AG20443 (cell line): ENCODE measurements at regions not wholly inside any gene's neighbourhood (a gene's known extent, or its start where the extent isn't known, plus 50 kb on each side); places are given as distances from the start of the nearest gene placed in this dataset.

Experiments used
- DNase-seq: peaks from one replicate; pipeline ENCODE4 v3.0.0; 2012; ENCODE audit warnings: low spot score, mixed read lengths

DNA sequence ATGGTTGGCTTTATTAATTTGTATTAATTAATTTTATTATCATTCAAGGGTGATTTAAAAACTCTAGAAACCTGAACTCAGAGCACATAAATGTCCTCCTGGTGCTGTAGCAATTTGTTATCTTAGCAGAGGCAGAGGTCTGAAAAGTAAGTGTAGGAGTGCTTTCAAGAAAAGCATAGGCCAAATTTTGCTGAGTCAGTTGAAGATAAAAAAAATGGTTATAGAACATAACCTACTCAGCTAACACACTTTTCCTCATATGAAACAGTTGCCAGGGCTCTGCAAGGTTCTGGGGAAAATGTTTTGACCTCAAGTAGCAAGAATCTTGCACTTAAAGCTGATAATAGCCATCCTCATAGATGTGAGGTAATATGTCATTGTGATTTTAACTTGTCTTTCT lies 53.5 kb upstream of the CHODL start:
- DNase-seq = no peak

GRCh38 chr21:18178509-18178908 lies 66.1 kb upstream of the CHODL start:
- DNase-seq = no peak

GRCh38 chr21:18174370-18174769 lies 70.3 kb upstream of the CHODL start:
- DNase-seq = no peak

DNA sequence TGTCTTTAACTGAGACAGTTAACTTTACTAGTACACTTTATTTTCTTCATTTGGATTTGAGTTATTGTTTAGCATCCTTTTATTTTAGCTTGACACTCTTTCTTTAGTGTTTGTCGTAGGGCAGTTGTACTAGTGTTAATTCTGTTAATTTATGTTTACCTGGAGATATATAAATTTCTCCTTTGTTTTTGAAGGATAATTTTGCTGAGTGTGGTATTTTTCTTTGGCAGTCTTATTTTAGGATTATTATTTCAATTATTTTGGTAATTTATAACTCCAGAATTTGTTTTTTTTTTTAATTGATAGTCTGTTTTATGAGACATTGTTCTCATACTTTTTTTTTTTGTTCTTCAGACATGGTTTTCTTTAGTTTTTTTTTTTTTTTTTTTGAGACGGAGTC lies 73.8 kb upstream of the CHODL start:
- no peak for DNase-seq

DNA sequence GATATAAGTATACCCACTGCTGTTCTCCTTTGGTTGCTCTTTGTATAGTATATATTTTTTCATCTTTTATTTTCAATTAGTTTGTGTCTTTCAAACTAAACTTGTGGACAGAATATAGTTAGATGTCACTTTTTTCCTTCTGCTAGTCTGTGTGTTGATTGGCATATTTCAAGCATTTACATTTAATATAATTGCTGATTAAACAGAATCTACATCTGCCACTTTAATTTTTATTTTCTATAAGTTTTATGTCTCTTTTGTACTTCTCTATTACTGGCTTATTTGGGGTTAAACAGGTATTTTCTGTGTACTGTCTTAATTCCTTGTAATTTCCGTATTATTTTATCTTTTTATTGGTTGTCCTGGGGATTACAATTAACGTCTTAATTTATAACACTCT lies 74.4 kb upstream of the CHODL start:
- no peak for DNase-seq

DNA sequence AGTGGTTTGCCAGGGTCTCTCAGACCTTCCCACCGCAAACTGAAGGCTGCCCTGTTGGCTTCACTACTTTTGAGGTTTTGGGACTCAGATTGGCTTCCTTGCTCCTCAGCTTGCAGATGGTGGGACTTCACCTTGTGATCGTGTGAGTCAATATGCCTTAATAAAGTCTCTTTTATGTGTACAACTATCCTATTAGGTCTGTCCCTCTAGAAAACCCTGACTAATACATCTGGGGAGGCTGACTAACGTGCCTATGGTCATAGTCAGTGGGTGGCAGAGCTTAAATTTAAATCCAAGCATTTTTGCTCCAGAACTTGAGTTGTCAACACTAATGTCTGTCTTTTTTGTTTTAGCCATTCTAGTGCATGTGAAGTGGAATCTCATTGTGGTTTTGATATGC lies 76.5 kb upstream of the CHODL start:
- no peak for DNase-seq

GRCh38 chr21:18164933-18165332 lies 79.7 kb upstream of the CHODL start:
- no peak for DNase-seq

DNA sequence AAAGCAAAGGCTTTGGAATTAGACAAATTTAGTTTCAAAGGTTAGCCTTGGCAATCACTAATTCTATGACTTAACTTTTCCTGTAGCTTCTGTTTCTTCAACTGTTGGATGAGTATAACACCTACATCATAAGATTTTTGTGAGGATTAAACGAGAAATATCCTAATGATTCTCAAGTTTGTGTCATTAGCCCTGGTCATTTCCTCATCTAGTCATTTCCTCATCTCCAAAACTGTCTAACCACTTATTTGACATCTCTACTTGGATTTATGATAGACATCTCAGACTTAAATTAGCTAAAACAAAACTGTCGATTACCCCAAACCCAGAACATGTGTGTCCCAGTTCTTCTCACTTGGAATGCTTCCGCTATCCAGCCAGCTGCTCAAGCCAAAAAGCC lies 80.2 kb upstream of the CHODL start:
- DNase-seq = no peak

GRCh38 chr21:18163956-18164355 lies 80.7 kb upstream of the CHODL start:
- no peak for DNase-seq

DNA sequence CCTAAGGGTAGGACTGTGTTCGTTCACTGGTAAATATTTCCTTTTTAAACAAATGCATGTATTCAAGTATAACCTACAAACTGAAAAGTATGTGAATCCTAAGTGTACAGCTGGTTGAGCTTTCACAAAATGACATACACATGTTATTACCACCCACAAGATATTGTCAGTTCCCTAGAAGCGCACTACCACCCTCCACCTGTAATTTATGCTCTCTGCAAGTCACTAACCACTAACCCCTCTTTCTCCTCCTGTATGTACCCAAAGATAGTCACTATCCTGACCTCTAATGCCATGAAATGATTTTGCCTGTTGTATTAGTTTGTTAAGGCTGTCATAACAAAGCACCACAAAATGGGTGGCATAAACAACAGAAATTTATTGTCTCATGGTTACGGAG lies 82.8 kb upstream of the CHODL start:
- DNase-seq = no peak

GRCh38 chr21:18157406-18157805 lies 87.2 kb upstream of the CHODL start:
- DNase-seq = no peak

DNA sequence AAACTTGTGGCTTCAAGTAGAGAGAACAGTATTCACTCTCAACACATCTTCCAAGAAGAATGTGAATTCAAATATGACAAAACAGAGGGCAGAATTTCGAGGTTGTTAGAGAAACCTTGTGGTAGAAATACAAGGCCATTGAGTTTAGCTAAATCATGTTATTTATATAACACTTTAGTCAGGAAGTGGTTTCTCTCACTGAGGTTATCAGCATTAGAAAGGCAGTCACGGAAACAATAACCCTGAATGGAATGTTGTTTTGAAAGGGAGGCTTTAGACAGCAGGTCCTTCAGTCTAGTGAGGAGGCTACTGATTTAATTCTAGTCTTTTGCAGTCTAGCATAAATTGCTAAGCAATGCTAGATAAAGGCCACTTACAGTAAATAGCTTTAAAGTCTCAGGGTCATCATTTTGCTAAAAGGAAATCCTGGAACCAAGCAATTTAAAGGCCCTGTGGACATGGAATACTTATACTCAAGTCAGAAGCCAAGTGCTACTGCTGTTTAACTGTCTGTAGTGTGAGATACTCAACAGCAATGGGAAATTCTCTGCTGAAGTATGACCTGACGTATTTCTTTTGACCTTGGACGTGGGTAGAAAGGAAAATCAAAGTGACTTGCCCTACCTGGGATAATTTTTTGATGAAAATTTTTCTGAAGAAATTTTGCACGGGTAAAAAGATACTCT lies 89.0 kb upstream of the CHODL start:
- DNase-seq = no peak

DNA sequence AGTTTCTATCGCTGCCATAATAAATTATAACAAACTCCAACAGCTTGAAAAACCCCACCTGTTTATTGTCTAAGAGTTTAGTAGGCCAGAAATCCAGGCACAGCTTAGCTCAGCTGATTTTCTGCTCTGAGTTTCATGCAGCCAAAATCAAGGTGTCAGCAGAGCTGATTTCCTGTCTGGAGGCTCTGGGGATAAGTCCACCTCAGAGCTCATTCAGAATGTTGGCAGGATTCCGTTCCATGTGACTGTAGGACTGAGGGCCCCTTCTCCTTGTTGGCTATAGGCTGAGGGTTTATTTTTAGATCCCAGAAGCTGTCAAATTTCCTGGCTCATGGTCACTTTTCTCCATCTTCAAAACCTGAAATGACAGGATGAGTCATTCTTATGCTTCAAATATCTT lies 91.6 kb upstream of the CHODL start:
- DNase-seq = no peak

GRCh38 chr21:18152371-18152770 lies 92.3 kb upstream of the CHODL start:
- DNase-seq = no peak

DNA sequence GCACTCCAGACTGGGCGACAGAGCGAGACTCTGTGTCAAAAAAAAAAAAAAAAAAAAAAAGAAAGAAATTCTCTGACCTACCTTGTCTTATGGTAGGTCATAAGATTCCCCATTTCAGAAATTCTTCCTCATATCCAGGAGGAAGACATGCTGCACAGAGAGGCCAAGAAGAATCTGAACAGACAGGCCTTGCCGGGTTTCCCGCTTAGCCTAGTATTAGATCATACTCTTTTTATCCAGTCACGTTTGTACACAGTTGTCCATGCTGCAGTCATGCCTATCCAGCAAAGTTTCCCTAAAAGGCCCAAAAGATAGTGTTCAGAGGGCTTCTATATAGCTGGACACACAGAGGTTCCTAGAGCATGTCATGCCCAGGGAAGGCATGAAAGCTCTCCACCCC lies 93.6 kb upstream of the CHODL start:
- no peak for DNase-seq

- DNase-seq = no peak
Measured at GRCh38 chr21:18148401-18148800, 96.2 kb upstream of the CHODL start.

GRCh38 chr21:18147678-18148077 lies 97.0 kb upstream of the CHODL start:
- DNase-seq = no peak

DNA sequence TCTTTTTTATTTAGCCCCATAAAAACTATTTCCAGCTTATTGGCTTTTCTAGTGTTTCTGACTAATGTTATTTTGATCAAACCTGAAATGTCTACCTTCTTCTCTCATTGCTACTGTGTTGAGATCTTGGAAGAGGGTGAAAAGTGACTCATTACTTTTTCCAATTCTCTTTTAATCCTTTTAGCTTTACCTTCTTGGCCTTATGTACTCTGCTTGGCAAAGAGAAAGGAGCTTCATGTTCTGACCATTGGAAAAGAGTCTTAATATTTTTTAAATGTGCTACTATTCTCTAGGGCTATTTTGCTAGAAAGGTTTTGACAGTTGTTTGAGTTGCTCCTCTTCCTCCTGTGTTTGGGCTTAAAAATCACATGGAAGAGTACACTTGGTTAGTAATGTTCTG lies 97.8 kb upstream of the CHODL start:
- DNase-seq = no peak

DNA sequence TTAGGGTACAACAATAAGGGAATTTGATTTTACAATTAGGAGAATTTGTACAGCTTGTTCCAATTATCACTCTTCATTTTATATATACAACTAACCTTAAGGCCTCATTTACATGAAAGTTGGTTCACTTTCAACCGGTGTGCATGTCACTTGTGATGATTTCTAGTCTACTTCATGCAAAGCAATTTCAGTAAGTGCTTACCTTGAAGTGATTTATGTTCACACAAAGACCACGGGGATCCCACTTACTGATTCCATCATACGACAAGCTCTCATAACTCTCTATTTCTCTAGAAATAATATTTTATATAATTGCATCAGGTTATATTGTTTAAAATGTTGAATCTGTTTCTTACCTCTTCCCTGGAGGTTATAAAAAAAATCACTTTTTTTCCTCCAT lies 100.3 kb upstream of the CHODL start:
- DNase-seq = no peak

GRCh38 chr21:18142655-18143054 lies 102.0 kb upstream of the CHODL start:
- no peak for DNase-seq

- DNase-seq = no peak
Measured at GRCh38 chr21:18138507-18138906, 106.1 kb upstream of the CHODL start.

DNA sequence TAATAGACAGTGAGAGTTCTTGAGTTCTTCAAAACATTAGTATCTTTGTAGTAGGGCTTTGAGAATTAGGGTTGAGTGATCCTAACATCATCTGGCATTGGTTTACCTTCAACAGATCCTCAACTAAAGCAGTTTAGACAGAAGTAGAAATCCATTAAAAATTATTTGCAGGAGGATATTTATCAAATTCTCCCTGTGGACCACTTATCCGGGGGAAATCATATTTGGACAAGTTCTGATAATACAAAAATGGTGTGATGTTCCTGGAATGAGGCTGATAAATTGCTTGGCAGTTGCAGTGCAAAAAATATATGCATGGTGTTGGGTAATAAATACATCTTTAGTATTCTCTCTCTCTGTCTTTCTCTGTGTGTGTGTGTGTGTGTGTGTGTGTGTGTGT lies 115.1 kb upstream of the CHODL start:
- no peak for DNase-seq

DNA sequence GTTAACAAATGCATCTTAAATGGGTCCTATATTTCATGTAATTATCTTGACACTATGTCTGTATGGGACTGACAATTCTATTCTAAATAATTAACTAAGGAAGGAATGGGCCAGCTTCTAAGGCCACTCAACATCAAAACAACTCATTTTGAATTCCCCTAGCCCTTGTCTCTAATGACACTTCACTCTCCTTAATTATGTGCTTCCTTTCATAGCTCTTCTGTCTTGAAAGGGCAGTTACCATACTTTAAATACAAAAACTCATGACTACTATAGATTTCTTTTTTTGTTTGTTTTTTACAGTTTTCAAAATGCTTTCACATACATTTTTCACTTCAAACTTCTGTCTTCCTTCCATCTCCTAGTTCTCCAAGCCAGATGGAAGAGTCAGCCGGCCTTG lies 126.1 kb upstream of the CHODL start:
- DNase-seq = no peak

DNA sequence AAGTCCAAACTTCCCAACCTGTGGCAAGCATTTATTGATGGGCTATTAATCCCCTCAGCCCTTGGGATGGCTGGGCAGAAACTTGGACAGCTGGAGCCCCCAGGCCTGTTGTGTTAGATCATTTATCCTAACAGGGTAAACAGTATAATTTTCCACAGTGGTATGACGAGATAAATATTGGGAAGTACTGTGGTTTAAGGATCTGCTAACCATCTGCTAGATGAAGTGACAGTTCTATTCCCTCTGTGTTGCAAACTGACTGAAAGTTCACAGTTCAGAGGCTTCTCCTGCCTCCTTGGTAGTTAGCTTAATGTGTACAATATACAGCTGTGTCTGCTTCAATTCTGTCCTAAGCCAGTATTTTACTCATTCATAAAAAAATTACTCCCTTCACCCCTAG lies 127.5 kb upstream of the CHODL start:
- DNase-seq = no peak

GRCh38 chr21:18114810-18115209 lies 129.8 kb upstream of the CHODL start:
- no peak for DNase-seq
